OCI-LY1 (cell line): ENCODE measurements at regions not wholly inside any gene's neighbourhood (a gene's known extent, or its start where the extent isn't known, plus 50 kb on each side); places are given as distances from the start of the nearest gene placed in this dataset.

ENCODE experiments used
- EZH2 ChIP-seq: fragments of 200-600 bp; sonication (generic), shearing (Covaris generic); IDR thresholded peaks from 2 replicates; pipeline ENCODE4 v1.8.0; 2017; ENCODE audit warnings: borderline replicate concordance, mixed run types, mild to moderate bottlenecking, antibody characterized with exemption, low read length, moderate library complexity, mixed read lengths
- TF ChIP-seq, protein P1 (sequence below): fragments of 200-600 bp; sonication (generic), shearing (Covaris generic); IDR thresholded peaks from 2 replicates; pipeline ENCODE4 v1.5.1; 2017; ENCODE audit warnings: mild to moderate bottlenecking, antibody characterized with exemption, low read length, moderate library complexity, mixed read lengths

DNA sequence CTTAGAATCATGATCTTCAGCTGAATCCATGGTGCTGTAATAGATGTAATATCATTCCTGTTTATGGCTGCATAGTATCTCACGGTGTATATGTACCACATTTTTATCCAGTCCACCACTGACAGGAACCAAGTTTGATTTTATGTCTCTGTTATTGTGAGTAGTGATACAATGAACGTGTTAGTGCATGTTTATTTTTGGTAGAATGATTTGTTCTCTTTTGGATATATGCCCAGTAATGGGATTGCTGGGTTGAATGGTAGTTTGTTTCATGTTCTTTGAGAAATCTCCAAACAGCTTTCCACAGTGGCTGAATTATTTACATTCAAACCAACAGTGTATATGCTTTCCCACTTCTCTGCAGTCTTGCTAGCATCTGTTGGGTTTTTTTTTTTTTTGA lies 175.1 kb upstream of the CDH10 start:
- TF ChIP-seq, protein P1, sequence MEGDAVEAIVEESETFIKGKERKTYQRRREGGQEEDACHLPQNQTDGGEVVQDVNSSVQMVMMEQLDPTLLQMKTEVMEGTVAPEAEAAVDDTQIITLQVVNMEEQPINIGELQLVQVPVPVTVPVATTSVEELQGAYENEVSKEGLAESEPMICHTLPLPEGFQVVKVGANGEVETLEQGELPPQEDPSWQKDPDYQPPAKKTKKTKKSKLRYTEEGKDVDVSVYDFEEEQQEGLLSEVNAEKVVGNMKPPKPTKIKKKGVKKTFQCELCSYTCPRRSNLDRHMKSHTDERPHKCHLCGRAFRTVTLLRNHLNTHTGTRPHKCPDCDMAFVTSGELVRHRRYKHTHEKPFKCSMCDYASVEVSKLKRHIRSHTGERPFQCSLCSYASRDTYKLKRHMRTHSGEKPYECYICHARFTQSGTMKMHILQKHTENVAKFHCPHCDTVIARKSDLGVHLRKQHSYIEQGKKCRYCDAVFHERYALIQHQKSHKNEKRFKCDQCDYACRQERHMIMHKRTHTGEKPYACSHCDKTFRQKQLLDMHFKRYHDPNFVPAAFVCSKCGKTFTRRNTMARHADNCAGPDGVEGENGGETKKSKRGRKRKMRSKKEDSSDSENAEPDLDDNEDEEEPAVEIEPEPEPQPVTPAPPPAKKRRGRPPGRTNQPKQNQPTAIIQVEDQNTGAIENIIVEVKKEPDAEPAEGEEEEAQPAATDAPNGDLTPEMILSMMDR = no peak
- no peak for TF ChIP-seq EZH2
